Ishikawa (cell line): ENCODE measurements at regions not wholly inside any gene's neighbourhood (a gene's known extent, or its start where the extent isn't known, plus 50 kb on each side); places are given as distances from the start of the nearest gene placed in this dataset.

ENCODE experiments used
- CEBPB ChIP-seq: IDR thresholded peaks from 2 replicates; pipeline ENCODE4 v1.6.1; 2012
- CREB1 ChIP-seq: IDR thresholded peaks from 2 replicates; pipeline ENCODE4 v1.6.1; 2012; ENCODE audit warnings: low read depth
- EGR1 ChIP-seq: IDR thresholded peaks from 2 replicates; pipeline ENCODE4 v1.6.1; 2012
- EP300 ChIP-seq: IDR thresholded peaks from 2 replicates; pipeline ENCODE4 v1.6.1; 2012; ENCODE audit warnings: borderline replicate concordance
- NFIC ChIP-seq: IDR thresholded peaks from 2 replicates; pipeline ENCODE4 v1.6.1; 2012
- RAD21 ChIP-seq: IDR thresholded peaks from 2 replicates; pipeline ENCODE4 v1.6.1; 2012; ENCODE audit warnings: low read depth
- TAF1 ChIP-seq: IDR thresholded peaks from 2 replicates; pipeline ENCODE4 v1.6.1; 2012; ENCODE audit warnings: low read depth, mild to moderate bottlenecking
- TEAD4 ChIP-seq: IDR thresholded peaks from 2 replicates; pipeline ENCODE4 v1.6.1; 2012
- YY1 ChIP-seq: IDR thresholded peaks from 2 replicates; pipeline ENCODE4 v1.6.1; 2012; ENCODE audit warnings: low read depth
- ZBTB7A ChIP-seq: IDR thresholded peaks from 2 replicates; pipeline ENCODE4 v1.6.1; 2012; ENCODE audit warnings: low read depth
- TF ChIP-seq, protein P1 (sequence below): IDR thresholded peaks from 2 replicates; pipeline ENCODE4 v1.6.1; 2012; ENCODE audit warnings: low read depth, mild to moderate bottlenecking
- TF ChIP-seq, protein P2 (sequence below): IDR thresholded peaks from 2 replicates; pipeline ENCODE4 v1.6.1; 2012

DNA sequence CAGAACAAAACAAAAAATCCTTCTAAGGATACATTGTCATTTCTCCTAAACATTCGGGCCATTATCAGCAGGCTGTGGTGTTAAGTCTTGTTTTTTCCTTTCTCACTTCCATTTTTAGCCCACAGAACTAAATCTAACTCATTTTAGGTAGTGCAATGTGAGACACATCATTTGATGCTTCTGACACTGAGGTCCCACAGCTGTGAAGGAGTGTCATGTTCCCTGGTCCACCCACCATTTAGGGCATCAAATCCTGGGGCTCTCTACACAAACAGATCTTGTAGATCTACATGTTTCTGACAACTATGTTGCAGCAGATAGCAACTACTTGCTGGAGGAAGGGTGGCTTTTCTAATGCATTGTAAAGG is 232.5 kb upstream of the IGFBP3 start:
- TF ChIP-seq EP300 (no peak), CEBPB (no peak), RAD21 (no peak), EGR1 (no peak), CREB1 (no peak), TAF1 (no peak), YY1 (no peak), ZBTB7A (no peak), TEAD4 (no peak), NFIC (no peak)
- TF ChIP-seq, protein P1, sequence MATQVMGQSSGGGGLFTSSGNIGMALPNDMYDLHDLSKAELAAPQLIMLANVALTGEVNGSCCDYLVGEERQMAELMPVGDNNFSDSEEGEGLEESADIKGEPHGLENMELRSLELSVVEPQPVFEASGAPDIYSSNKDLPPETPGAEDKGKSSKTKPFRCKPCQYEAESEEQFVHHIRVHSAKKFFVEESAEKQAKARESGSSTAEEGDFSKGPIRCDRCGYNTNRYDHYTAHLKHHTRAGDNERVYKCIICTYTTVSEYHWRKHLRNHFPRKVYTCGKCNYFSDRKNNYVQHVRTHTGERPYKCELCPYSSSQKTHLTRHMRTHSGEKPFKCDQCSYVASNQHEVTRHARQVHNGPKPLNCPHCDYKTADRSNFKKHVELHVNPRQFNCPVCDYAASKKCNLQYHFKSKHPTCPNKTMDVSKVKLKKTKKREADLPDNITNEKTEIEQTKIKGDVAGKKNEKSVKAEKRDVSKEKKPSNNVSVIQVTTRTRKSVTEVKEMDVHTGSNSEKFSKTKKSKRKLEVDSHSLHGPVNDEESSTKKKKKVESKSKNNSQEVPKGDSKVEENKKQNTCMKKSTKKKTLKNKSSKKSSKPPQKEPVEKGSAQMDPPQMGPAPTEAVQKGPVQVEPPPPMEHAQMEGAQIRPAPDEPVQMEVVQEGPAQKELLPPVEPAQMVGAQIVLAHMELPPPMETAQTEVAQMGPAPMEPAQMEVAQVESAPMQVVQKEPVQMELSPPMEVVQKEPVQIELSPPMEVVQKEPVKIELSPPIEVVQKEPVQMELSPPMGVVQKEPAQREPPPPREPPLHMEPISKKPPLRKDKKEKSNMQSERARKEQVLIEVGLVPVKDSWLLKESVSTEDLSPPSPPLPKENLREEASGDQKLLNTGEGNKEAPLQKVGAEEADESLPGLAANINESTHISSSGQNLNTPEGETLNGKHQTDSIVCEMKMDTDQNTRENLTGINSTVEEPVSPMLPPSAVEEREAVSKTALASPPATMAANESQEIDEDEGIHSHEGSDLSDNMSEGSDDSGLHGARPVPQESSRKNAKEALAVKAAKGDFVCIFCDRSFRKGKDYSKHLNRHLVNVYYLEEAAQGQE = no peak
- TF ChIP-seq, protein P2, sequence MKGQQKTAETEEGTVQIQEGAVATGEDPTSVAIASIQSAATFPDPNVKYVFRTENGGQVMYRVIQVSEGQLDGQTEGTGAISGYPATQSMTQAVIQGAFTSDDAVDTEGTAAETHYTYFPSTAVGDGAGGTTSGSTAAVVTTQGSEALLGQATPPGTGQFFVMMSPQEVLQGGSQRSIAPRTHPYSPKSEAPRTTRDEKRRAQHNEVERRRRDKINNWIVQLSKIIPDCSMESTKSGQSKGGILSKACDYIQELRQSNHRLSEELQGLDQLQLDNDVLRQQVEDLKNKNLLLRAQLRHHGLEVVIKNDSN = no peak
